Femur (tissue), 1 donor: ENCODE measurements at regions not wholly inside any gene's neighbourhood (a gene's known extent, or its start where the extent isn't known, plus 50 kb on each side); places are given as distances from the start of the nearest gene placed in this dataset.
"Not testable (repeated sequence)": the region's sequence is repeated elsewhere in the genome, so short reads cannot be mapped to it uniquely, and the experiment has no call there.

Experiments
- DNase-seq: peaks from one replicate; pipeline ENCODE4 v3.0.0-alpha.2; 2017

DNA sequence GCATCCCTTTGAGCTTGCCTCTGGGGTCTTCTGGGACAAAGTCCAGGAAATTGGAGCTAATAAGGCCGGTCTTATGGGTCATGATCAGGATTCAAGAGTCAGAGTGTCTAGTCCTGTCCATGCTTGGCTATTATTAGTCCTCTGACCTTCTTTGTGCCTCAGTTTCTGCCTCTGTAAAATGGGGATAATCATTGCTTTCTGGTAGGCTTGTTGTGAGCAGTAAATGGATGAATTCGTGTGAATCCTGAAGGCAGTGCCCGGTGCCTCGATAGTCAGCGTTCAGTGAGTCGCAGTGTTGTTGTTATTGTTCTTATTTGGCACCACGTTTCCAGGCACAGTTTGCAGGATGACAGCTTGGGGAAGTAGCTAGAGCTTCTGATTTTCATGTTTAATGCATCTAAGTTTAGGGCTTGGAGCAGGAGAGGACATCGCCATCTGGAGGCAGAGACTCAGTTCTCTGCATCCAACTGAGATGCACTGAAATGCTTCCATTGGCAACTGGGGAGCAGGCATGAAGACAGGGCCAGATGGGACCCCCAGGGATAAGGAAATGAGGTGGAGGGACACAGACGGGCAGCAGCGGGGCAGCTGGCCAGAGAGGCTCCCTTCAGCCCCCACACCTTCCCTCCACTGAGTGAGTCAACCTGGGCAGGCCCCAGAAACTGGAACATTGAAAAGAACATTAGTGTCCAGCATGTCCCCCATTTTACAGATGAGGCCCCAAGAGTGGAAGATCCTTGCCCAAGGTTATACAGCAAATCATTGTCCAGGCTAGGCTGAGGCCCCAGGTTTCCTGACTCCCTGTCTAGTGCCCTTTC, 160.3 kb downstream of the PTPRU start:
- DNase-seq = no peak

DNA sequence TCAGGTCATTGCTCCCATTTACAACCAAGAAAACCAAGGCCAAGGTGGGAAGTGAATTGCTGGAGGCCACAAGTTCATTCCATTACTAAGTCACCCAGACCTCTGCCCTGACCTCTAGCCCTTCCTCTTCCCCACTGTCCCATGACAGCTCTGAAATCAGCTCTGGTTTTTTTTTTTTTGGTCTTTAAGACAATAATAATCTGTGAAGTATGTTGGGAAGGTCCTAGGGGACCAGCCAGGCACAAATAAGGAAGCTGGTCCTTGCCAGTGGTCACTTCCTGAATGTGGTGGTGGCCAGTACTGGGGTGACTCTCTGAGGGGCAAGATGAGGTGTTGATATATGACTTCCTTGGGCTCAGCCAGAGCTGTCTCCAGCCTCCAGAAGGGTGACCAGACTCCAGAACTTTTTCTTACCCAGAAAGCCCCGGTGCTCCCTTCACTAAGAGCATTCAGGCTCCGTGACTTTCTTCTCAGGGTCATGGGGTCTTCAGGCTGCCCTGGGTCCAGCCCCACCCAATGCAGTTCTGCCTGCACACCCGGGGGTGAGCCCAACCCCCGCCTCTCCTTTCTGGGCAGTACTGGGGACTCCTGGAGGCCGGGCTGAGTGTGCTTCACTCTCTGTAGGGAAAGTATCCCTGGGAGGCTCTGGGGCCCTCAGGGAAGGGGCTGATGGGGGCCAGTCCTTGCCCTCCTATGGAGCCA, 159.6 kb downstream of the PTPRU start:
- no peak for DNase-seq

DNA sequence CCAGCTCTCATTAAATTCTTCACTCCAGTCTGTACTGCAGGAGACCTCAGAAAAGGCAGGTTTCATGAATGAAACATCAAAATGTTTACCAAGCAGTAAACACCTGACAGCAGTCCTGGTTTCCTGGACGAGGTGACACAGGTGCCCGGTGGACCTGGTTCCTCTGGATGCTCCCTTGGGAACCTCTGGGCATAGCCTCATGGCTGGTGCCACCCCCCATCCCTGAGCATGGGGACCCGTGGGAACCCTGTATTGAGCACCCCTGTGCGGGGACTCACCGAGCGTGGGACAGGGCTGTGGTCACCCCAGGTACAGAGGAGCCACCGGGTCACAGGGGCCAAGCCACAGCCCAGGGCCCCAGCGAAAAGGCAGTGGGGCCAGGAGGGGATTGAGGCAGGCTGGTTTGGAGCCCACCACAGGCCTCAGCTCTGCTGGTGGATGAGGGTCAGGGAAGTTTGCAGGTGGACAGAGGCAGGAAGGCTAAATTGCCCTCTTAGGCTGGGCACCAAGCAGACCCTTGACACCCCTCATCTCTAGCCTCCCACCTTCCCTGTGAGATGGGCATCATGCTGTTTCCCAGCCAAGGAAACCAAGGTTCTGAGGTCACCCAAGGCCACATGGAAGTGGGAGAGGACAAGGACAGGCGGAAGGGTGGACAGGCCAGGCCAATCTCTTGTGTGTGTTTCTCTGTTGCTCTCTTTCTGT, 158.4 kb downstream of the PTPRU start:
- DNase-seq = no peak

DNA sequence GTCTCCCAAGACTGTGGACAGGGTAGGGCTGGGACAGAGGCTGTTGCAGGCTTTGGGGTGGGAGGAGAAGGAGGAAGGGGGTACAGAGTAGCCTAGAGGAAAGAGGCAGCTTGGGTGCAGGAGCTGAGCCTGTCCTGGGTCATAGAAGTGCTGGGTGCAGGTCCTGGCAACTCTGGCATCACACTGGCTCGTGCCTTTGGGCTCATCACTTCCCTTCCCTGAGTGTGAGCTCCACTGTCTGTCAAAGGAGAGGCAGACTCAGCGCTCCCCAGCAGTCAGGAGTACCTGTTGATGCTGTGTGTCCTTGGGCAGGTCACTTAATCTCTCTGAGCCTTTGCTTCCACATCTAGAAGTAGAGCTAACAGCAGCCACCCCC, 157.1 kb downstream of the PTPRU start:
- no peak for DNase-seq

DNA sequence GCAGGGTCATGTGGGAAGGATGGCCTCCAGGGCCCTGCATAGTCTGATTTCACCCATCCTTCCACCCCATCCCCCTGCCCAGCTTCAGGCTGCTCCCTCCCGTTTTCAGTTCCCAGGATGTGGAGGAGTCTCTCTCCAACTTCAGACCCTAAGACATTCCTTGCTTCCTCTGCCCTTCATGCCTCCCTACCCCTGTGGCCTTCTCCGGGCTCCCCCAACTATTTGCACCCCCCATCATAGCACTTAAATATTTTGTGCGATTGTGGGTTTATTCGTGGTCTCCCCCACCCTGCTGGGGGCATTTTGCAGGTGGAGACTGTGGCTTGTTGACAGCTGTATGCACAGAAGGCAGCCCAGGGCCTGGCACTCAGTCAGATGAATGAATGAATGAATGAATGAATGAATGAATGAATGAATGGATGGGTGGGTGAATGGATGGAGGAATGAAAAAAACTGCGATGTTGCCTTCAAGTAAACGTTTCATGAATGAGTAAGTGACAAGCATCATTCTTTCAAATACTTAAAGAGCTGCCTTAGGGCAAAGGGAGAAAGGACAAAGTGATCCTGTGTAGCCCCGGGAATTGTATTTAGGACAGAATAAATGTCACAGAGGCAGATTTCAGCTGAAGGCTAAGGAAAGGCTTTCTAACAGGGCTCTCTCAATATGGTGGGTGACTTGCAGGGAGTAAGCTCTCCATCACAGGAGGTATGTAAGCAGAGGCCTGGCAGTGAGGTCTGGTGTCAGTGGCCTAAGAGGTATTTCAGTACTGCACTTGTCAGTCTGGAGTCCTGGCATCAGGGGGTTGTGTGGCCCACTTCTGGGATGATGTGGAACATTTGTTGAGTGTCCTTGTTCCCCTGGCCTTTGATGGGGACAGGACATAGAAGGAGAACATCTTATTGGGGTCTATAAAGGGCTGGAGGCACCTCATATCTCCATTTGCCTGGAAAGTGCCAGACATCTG, 156.4 kb downstream of the PTPRU start:
- DNase-seq = no peak

GRCh38 chr1:29392036-29392435, 155.7 kb downstream of the PTPRU start:
- DNase-seq = no peak

DNA sequence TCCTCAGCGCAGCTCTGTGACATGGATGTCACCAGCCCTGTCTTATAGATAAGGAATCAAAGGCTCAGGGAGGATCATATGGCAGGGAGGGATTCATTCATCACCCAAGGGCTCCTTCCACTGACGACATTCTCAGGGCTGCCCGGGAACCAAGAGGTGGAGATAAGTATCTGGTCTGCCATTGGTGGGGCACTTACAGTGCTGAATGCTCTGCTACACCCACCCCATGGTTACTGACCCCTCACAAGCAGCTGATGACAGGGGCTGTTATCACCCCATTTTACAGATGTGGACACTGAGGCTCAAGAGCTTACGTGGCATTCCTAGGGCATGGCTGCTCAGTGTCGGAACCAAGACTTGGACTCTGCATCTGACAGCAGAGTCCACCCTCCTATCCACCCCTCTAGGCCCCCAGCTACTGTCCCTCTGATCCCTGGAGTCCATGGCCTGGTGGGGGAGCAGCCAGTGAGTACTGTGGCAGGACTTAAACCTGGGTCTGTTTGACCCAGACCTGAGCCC, 155.1 kb downstream of the PTPRU start:
- DNase-seq = no peak

- DNase-seq = no peak
Measured at GRCh38 chr1:29390491-29391361, 154.4 kb downstream of the PTPRU start.

DNA sequence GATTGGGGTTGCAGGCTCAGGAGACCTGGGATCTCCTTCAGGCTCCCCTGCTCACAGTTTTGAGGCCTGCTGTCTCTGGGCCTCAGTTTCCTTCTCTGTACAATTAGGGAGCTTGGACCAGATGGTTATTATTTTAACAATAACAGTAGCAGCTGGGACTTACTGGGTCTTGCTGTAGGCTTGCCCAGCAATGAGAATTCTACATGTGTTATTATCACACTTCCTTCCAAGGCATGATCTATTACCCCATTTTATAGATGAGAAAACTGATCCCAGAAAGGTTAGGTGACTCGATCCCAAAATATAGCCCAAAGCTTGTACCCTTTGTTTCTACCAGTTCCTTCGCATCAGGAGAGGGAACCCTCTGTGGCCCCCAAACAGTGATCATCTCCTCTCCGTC, 153.8 kb downstream of the PTPRU start:
- no peak for DNase-seq

DNA sequence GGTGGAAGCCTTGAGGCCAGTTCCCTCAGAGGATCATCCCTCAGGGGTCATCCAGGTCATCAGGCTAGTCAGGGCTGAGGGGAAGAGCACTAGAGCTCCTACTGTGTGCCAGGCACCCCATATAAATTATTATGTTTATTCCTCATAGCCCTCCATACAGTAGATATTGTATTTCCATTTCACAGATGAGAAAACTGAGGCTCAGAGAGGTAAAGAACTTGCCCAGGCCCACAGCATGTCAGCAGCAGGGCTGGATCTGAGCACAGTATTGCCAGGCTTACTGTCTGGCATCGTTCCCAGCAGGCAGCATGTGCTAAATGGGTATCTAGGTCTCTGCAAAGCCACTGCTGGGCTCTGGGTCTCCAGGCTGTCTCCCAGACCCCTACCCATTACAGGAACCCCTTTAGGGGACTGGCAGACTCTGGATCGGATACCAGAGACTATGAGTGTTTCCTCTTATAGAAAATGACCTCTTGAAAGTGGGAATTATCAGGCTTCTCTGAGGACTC, 153.3 kb downstream of the PTPRU start:
- no peak for DNase-seq

DNA sequence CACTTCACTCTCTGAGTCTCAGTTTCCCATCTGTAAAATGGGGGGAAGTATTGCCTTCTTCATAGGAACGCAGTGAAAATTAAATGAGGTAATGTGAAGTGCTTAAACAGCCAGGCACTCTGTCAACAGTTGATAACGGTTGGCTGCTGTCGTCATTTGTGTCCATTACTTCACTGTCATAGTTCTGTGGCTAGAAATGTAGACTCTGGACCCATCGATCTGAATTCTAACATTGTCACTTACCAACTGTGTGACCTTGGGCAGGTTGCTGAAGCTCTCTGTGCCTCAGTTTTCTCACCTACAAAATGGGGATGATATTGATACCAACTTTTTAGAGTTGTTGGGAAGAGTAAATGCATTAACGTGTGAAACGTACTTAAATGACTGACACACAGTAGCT, 152.6 kb downstream of the PTPRU start:
- DNase-seq = no peak

- DNase-seq = no peak
Measured at GRCh38 chr1:29388170-29388569, 151.8 kb downstream of the PTPRU start.

- no peak for DNase-seq
Measured at GRCh38 chr1:29387210-29387609, 150.9 kb downstream of the PTPRU start.

GRCh38 chr1:29386453-29386852, 150.1 kb downstream of the PTPRU start:
- DNase-seq = not testable (repeated sequence)

- DNase-seq = no peak
Measured at GRCh38 chr1:29385966-29386365, 149.6 kb downstream of the PTPRU start.

DNA sequence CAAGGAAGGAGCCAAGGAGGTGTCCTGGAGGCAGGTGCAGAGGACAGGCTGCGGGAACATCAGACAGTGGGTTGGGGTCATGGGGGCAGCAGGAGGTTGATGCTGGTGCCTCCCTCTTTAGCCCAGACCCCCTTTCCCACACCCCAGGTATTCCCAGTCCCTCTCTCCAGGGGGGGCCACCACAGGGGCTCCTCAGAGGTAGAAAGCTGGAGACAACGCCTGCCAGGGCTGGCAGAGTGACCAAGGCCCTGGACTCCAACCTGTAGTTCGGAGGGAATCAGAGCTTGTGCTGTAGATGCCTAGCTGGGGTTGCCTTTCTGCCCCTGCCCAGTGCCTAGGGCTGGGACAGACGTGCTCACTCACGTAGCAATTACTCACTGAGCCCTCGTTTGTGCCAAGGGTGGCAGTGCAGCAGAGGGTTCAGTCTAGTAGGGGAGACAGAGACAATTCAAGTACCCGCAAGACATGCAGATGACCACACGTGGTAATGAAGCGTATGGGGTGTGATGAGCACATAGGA, 148.2 kb downstream of the PTPRU start:
- DNase-seq = no peak

GRCh38 chr1:29383746-29384371, 147.5 kb downstream of the PTPRU start:
- no peak for DNase-seq

- DNase-seq = no peak
Measured at GRCh38 chr1:29382851-29383745, 146.8 kb downstream of the PTPRU start.

GRCh38 chr1:29381426-29381825, 145.1 kb downstream of the PTPRU start:
- DNase-seq = no peak
